NCI-H82 treated with DMSO at 0.1 percent for 48 hours (cell line): ENCODE measurements at regions not wholly inside any gene's neighbourhood (a gene's known extent, or its start where the extent isn't known, plus 50 kb on each side); places are given as distances from the start of the nearest gene placed in this dataset.

Experiments used
- DNase-seq: peaks from one replicate; lab custom pipeline; 2025; ENCODE audit not compliant: unreplicated experiment; lab: John Stamatoyannopoulos, UW

GRCh38 chr6:24051942-24052589, 73.9 kb upstream of the NRSN1 start:
- DNase-seq: peak; percentile 70

- DNase-seq: no peak
Observed at GRCh38 chr6:24052590-24052961, 73.4 kb upstream of the NRSN1 start.

- DNase-seq: no peak
Observed at GRCh38 chr6:24053057-24053456, 73.0 kb upstream of the NRSN1 start.

- DNase-seq: no peak
Observed at GRCh38 chr6:24054388-24054787, 71.6 kb upstream of the NRSN1 start.

GRCh38 chr6:24056567-24056966, 69.4 kb upstream of the NRSN1 start:
- DNase-seq: no peak

- DNase-seq: no peak
Observed at GRCh38 chr6:24057030-24057429, 69.0 kb upstream of the NRSN1 start.

- no peak for DNase-seq
Observed at GRCh38 chr6:24060982-24061754, 64.8 kb upstream of the NRSN1 start.

- DNase-seq: peak; percentile 37
Observed at GRCh38 chr6:24064106-24064505, 61.9 kb upstream of the NRSN1 start.

GRCh38 chr6:24064832-24065231, 61.2 kb upstream of the NRSN1 start:
- DNase-seq: no peak

GRCh38 chr6:24069526-24069925, 56.5 kb upstream of the NRSN1 start:
- DNase-seq: no peak

GRCh38 chr6:24072038-24072746, 53.8 kb upstream of the NRSN1 start:
- no peak for DNase-seq

GRCh38 chr6:24076011-24076410, 50.0 kb upstream of the NRSN1 start:
- DNase-seq: no peak
